HPDE6-E6E7 (cell line): ENCODE measurements at regions not wholly inside any gene's neighbourhood (a gene's known extent, or its start where the extent isn't known, plus 50 kb on each side); places are given as distances from the start of the nearest gene placed in this dataset.
"Not testable (repeated sequence)": the region's sequence is repeated elsewhere in the genome, so short reads cannot be mapped to it uniquely, and the experiment has no call there.

Experiments used
- DNase-seq: peaks from one replicate; pipeline ENCODE4 v3.0.0; 2011; ENCODE audit warnings: missing footprints; ENCODE audit errors: extremely low spot score

GRCh38 chr18:78448591-78448990 is 531.0 kb upstream of the SALL3 start:
- DNase-seq = no peak

GRCh38 chr18:78454221-78454620 is 525.4 kb upstream of the SALL3 start:
- DNase-seq = no peak

GRCh38 chr18:78455386-78455785 is 524.2 kb upstream of the SALL3 start:
- no peak for DNase-seq

GRCh38 chr18:78457011-78457410 is 522.6 kb upstream of the SALL3 start:
- no peak for DNase-seq

- DNase-seq = no peak
Measured at GRCh38 chr18:78457731-78458130, 521.9 kb upstream of the SALL3 start.

- DNase-seq = no peak
Measured at GRCh38 chr18:78458356-78458755, 521.3 kb upstream of the SALL3 start.

GRCh38 chr18:78459668-78460067 is 520.0 kb upstream of the SALL3 start:
- no peak for DNase-seq

GRCh38 chr18:78460558-78460957 is 519.1 kb upstream of the SALL3 start:
- no peak for DNase-seq

GRCh38 chr18:78473563-78473962 is 506.1 kb upstream of the SALL3 start:
- DNase-seq = no peak

- DNase-seq = no peak
Measured at GRCh38 chr18:78477840-78478239, 501.8 kb upstream of the SALL3 start.

- no peak for DNase-seq
Measured at GRCh38 chr18:78479443-78479842, 500.2 kb upstream of the SALL3 start.

GRCh38 chr18:78480262-78481054 is 499.2 kb upstream of the SALL3 start:
- no peak for DNase-seq

GRCh38 chr18:78482378-78482777 is 497.2 kb upstream of the SALL3 start:
- no peak for DNase-seq

- DNase-seq = no peak
Measured at GRCh38 chr18:78487649-78488048, 492.0 kb upstream of the SALL3 start.

- DNase-seq = no peak
Measured at GRCh38 chr18:78492064-78492812, 487.4 kb upstream of the SALL3 start.

- DNase-seq = no peak
Measured at GRCh38 chr18:78492813-78493371, 486.7 kb upstream of the SALL3 start.

GRCh38 chr18:78493490-78493889 is 486.1 kb upstream of the SALL3 start:
- not testable (repeated sequence) for DNase-seq

- no peak for DNase-seq
Measured at GRCh38 chr18:78494204-78495085, 485.2 kb upstream of the SALL3 start.

GRCh38 chr18:78495550-78495949 is 484.1 kb upstream of the SALL3 start:
- no peak for DNase-seq

- no peak for DNase-seq
Measured at GRCh38 chr18:78496079-78496478, 483.5 kb upstream of the SALL3 start.

GRCh38 chr18:78497641-78498040 is 482.0 kb upstream of the SALL3 start:
- no peak for DNase-seq

GRCh38 chr18:78499586-78499985 is 480.0 kb upstream of the SALL3 start:
- no peak for DNase-seq
